ENCODE measurements at regions not wholly inside any gene's neighbourhood (a gene's known extent, or its start where the extent isn't known, plus 50 kb on each side); places are given as distances from the start of the nearest gene placed in this dataset.

DNA sequence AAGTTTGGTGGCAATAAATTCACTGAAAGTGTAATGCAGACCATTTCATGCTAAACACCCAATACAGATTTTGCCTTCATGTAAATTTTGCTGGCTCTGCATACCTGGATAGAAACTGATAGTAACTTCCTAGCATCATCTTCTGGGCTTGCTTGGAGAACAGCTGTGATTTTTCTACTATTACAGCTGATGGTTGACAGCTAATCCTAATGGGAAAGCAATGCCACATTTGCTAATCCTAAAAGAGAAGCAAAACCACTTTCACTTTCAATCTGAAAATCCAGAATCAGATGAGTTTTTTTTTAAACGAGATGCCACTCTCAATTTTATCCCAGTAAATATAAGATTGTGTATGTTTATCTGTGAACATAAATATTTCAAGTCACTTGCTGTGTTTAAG is 1035.9 kb downstream of the TRHDE start:
- no peak for DNase-seq
- TF ChIP-seq, protein P1, sequence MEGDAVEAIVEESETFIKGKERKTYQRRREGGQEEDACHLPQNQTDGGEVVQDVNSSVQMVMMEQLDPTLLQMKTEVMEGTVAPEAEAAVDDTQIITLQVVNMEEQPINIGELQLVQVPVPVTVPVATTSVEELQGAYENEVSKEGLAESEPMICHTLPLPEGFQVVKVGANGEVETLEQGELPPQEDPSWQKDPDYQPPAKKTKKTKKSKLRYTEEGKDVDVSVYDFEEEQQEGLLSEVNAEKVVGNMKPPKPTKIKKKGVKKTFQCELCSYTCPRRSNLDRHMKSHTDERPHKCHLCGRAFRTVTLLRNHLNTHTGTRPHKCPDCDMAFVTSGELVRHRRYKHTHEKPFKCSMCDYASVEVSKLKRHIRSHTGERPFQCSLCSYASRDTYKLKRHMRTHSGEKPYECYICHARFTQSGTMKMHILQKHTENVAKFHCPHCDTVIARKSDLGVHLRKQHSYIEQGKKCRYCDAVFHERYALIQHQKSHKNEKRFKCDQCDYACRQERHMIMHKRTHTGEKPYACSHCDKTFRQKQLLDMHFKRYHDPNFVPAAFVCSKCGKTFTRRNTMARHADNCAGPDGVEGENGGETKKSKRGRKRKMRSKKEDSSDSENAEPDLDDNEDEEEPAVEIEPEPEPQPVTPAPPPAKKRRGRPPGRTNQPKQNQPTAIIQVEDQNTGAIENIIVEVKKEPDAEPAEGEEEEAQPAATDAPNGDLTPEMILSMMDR (IDR thresholded peaks at IDR 0.05; ENCODE audit: low read depth, low read length): no peak
- H3K27me3 ChIP-seq (ENCODE audit: insufficient read depth, low read depth, severe bottlenecking): no peaks in the 10 kb centered on the region
- no peaks in the 10 kb centered on the region for H3K36me3 ChIP-seq
- no peak overlapping the region for H3K4me3 ChIP-seq (ENCODE audit: low read depth, low read length)
- no peaks in the 10 kb centered on the region for H3K9me3 ChIP-seq (ENCODE audit: severe bottlenecking)
- H3K27ac ChIP-seq: no peak overlapping the region

- Histone ChIP-seq H3K9me3 (ENCODE audit: severe bottlenecking) (no peaks in the 10 kb centered on the region), H3K36me3 (no peaks in the 10 kb centered on the region), H3K27ac (no peak overlapping the region), H3K27me3 (ENCODE audit: insufficient read depth, low read depth, severe bottlenecking) (no peaks in the 10 kb centered on the region), H3K4me3 (ENCODE audit: low read depth, low read length) (no peak overlapping the region)
- TF ChIP-seq, protein P1 (IDR thresholded peaks at IDR 0.05; ENCODE audit: low read depth, low read length): no peak
- no peak for DNase-seq
Measured at GRCh38 chr12:73308747-73309146, 1036.6 kb downstream of the TRHDE start.

- Histone ChIP-seq H3K9me3 (ENCODE audit: severe bottlenecking) (no peaks in the 10 kb centered on the region), H3K4me3 (ENCODE audit: low read depth, low read length) (no peak overlapping the region), H3K36me3 (no peaks in the 10 kb centered on the region), H3K27ac (no peak overlapping the region), H3K27me3 (ENCODE audit: insufficient read depth, low read depth, severe bottlenecking) (no peaks in the 10 kb centered on the region)
- TF ChIP-seq, protein P1 (IDR thresholded peaks at IDR 0.05; ENCODE audit: low read depth, low read length): no peak
- no peak for DNase-seq
Measured at GRCh38 chr12:73321319-73321718, 1049.1 kb downstream of the TRHDE start.

DNA sequence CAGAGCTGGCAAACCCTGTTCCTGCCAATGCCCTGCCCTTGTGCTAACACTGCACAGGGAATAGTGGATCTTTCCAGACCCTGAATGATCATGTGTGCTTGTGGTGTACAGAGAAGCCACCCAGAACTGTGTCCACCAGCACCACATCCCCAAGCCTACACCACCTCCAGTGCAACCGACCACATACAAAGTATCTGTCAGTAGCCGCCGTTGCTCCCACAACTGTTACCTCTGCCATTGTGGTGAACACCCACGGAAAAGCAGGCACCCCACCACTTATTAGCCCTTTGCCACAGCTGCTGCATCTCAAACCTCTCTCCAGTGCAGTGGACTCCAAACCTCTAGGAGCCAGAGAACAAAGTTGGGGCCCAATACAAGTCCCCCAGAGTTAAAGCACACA is 1049.6 kb downstream of the TRHDE start:
- DNase-seq: no peak
- TF ChIP-seq, protein P1 (IDR thresholded peaks at IDR 0.05; ENCODE audit: low read depth, low read length): no peak
- Histone ChIP-seq H3K36me3 (no peaks in the 10 kb centered on the region), H3K9me3 (ENCODE audit: severe bottlenecking) (no peaks in the 10 kb centered on the region), H3K4me3 (ENCODE audit: low read depth, low read length) (no peak overlapping the region), H3K27ac (no peak overlapping the region), H3K27me3 (ENCODE audit: insufficient read depth, low read depth, severe bottlenecking) (no peaks in the 10 kb centered on the region)

GRCh38 chr12:73330584-73331351 is 1058.6 kb downstream of the TRHDE start:
- H3K9me3 ChIP-seq (ENCODE audit: severe bottlenecking): no peaks in the 10 kb centered on the region
- no peaks in the 10 kb centered on the region for H3K36me3 ChIP-seq
- DNase-seq: no peak
- TF ChIP-seq, protein P1 (IDR thresholded peaks at IDR 0.05; ENCODE audit: low read depth, low read length): no peak
- no peak overlapping the region for H3K4me3 ChIP-seq (ENCODE audit: low read depth, low read length)
- no peak overlapping the region for H3K27ac ChIP-seq
- no peaks in the 10 kb centered on the region for H3K27me3 ChIP-seq (ENCODE audit: insufficient read depth, low read depth, severe bottlenecking)

Measured in WERI-Rb-1 (cell line).